ENCODE measurements at regions not wholly inside any gene's neighbourhood (a gene's known extent, or its start where the extent isn't known, plus 50 kb on each side); places are given as distances from the start of the nearest gene placed in this dataset.

GRCh38 chr11:103637831-103638230 is 398.6 kb upstream of the DDI1 start:
- TF ChIP-seq, protein P1, sequence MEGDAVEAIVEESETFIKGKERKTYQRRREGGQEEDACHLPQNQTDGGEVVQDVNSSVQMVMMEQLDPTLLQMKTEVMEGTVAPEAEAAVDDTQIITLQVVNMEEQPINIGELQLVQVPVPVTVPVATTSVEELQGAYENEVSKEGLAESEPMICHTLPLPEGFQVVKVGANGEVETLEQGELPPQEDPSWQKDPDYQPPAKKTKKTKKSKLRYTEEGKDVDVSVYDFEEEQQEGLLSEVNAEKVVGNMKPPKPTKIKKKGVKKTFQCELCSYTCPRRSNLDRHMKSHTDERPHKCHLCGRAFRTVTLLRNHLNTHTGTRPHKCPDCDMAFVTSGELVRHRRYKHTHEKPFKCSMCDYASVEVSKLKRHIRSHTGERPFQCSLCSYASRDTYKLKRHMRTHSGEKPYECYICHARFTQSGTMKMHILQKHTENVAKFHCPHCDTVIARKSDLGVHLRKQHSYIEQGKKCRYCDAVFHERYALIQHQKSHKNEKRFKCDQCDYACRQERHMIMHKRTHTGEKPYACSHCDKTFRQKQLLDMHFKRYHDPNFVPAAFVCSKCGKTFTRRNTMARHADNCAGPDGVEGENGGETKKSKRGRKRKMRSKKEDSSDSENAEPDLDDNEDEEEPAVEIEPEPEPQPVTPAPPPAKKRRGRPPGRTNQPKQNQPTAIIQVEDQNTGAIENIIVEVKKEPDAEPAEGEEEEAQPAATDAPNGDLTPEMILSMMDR (IDR thresholded peaks at IDR 0.05; ENCODE audit: poor library complexity): no peak
- TF ChIP-seq EZH2 (IDR thresholded peaks at IDR 0.05; ENCODE audit: borderline replicate concordance): no peak
